Testis (tissue), 2 donors: ENCODE measurements at regions not wholly inside any gene's neighbourhood (a gene's known extent, or its start where the extent isn't known, plus 50 kb on each side); places are given as distances from the start of the nearest gene placed in this dataset.

ENCODE experiments used
- CTCF ChIP-seq, 3 experiments: fragments of 450-650 bp in 2 of 3; fragments of 200-600 bp in 1 of 3; sonication (generic) in 1 of 3; IDR thresholded peaks; one replicate each; pipeline ENCODE4 v1.5.1; 2016 to 2019; ENCODE audit warnings: antibody characterized with exemption in 3 of 3, mild to moderate bottlenecking in 2 of 3, moderate library complexity in 1 of 3
- POLR2A ChIP-seq: fragments of 450-650 bp; IDR thresholded peaks from one replicate; pipeline ENCODE4 v1.6.1; 2017; ENCODE audit warnings: antibody characterized with exemption, mild to moderate bottlenecking, moderate library complexity

GRCh38 chr4:132346016-132346415, 803.1 kb upstream of the PCDH10 start:
- no peak for TF ChIP-seq CTCF (IDR thresholded peaks at IDR 0.05)
- no peak for TF ChIP-seq POLR2A
